ENCODE measurements at regions not wholly inside any gene's neighbourhood (a gene's known extent, or its start where the extent isn't known, plus 50 kb on each side); places are given as distances from the start of the nearest gene placed in this dataset.
A peak's percentile ranks its signal among the peaks of the same experiment; 100 is the strongest.

- Mint-ChIP-seq H3K27ac (ENCODE audit: unreplicated experiment) (peak overlapping the region; percentile 28), H3K4me3 (ENCODE audit: unreplicated experiment) (no peak overlapping the region), H3K27me3 (ENCODE audit: unreplicated experiment) (peaks cover 3% of the 10 kb centered on the region), H3K36me3 (ENCODE audit: low read depth, unreplicated experiment) (no peaks in the 10 kb centered on the region), H3K9me3 (ENCODE audit: unreplicated experiment) (no peaks in the 10 kb centered on the region), H3K4me1 (ENCODE audit: unreplicated experiment) (peaks cover 25% of the 10 kb centered on the region)
- no peak for DNase-seq (ENCODE audit: low spot score)
- TF ChIP-seq, protein P1, sequence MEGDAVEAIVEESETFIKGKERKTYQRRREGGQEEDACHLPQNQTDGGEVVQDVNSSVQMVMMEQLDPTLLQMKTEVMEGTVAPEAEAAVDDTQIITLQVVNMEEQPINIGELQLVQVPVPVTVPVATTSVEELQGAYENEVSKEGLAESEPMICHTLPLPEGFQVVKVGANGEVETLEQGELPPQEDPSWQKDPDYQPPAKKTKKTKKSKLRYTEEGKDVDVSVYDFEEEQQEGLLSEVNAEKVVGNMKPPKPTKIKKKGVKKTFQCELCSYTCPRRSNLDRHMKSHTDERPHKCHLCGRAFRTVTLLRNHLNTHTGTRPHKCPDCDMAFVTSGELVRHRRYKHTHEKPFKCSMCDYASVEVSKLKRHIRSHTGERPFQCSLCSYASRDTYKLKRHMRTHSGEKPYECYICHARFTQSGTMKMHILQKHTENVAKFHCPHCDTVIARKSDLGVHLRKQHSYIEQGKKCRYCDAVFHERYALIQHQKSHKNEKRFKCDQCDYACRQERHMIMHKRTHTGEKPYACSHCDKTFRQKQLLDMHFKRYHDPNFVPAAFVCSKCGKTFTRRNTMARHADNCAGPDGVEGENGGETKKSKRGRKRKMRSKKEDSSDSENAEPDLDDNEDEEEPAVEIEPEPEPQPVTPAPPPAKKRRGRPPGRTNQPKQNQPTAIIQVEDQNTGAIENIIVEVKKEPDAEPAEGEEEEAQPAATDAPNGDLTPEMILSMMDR (IDR thresholded peaks at IDR 0.05; ENCODE audit: unreplicated experiment): no peak
These were observed 431.3 kb downstream of the TSN start for GRCh38 chr2:122186761-122187222.

GRCh38 chr2:122191331-122191730, 435.9 kb downstream of the TSN start:
- Mint-ChIP-seq H3K27me3 (ENCODE audit: unreplicated experiment) (peaks cover 2% of the 10 kb centered on the region), H3K9me3 (ENCODE audit: unreplicated experiment) (no peaks in the 10 kb centered on the region), H3K36me3 (ENCODE audit: low read depth, unreplicated experiment) (no peaks in the 10 kb centered on the region), H3K4me3 (ENCODE audit: unreplicated experiment) (no peak overlapping the region), H3K27ac (ENCODE audit: unreplicated experiment) (no peak overlapping the region), H3K4me1 (ENCODE audit: unreplicated experiment) (peaks cover 7% of the 10 kb centered on the region)
- DNase-seq (ENCODE audit: low spot score): peak; percentile 55
- TF ChIP-seq, protein P1 (IDR thresholded peaks at IDR 0.05; ENCODE audit: unreplicated experiment): peak; percentile 58

- Mint-ChIP-seq H3K4me1 (ENCODE audit: unreplicated experiment) (no peaks in the 10 kb centered on the region), H3K36me3 (ENCODE audit: low read depth, unreplicated experiment) (no peaks in the 10 kb centered on the region), H3K9me3 (ENCODE audit: unreplicated experiment) (no peaks in the 10 kb centered on the region), H3K27ac (ENCODE audit: unreplicated experiment) (no peak overlapping the region), H3K4me3 (ENCODE audit: unreplicated experiment) (no peak overlapping the region), H3K27me3 (ENCODE audit: unreplicated experiment) (no peaks in the 10 kb centered on the region)
- DNase-seq (ENCODE audit: low spot score): no peak
- TF ChIP-seq, protein P1 (IDR thresholded peaks at IDR 0.05; ENCODE audit: unreplicated experiment): no peak
These were observed 438.2 kb downstream of the TSN start for GRCh38 chr2:122193622-122194021.

DNA sequence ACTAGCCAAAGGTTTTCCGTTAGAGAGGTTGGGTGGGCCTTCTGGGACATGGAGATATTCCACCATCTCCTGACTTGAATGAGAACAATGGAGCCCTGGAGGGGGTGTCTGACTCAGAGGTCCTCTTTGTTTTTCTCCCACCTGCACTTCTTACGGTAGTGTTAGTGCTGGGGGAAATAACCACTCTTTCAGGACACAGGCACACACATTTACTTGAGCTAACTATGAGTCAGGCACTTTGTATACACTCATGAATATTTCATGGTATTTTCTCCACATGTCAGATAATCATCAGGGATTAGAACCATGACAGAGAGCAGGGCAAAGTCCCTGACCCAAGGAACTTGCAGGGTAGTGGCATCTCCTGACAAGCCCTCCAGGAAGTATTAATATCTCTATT, 439.1 kb downstream of the TSN start:
- Mint-ChIP-seq H3K27ac (ENCODE audit: unreplicated experiment) (no peak overlapping the region), H3K4me1 (ENCODE audit: unreplicated experiment) (no peaks in the 10 kb centered on the region), H3K36me3 (ENCODE audit: low read depth, unreplicated experiment) (no peaks in the 10 kb centered on the region), H3K9me3 (ENCODE audit: unreplicated experiment) (no peaks in the 10 kb centered on the region), H3K27me3 (ENCODE audit: unreplicated experiment) (no peaks in the 10 kb centered on the region), H3K4me3 (ENCODE audit: unreplicated experiment) (no peak overlapping the region)
- no peak for DNase-seq (ENCODE audit: low spot score)
- TF ChIP-seq, protein P1 (IDR thresholded peaks at IDR 0.05; ENCODE audit: unreplicated experiment): no peak

DNA sequence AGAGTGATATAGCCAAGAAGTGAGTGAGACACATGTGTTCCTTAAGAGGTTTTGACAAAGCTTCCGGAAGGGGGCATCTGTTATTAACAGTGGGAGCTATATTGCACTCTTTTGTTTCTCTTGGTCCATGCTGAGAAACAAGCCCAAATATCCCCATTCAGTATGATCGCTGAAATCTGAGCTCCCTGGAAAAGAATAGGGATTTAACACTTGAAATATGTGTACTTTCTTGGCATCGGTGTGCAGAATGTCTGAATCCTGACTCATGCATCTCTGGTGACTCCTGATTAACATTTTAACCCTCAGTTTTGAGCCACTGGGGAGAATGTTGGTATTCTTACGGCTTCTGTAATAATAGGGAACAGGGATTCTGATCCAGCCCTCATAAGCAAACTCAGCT, 448.1 kb downstream of the TSN start:
- Mint-ChIP-seq H3K36me3 (ENCODE audit: low read depth, unreplicated experiment) (no peaks in the 10 kb centered on the region), H3K27ac (ENCODE audit: unreplicated experiment) (no peak overlapping the region), H3K27me3 (ENCODE audit: unreplicated experiment) (peaks cover 3% of the 10 kb centered on the region)

More for the DNA sequence above, 448.1 kb downstream of the TSN start:
- no peak for DNase-seq (ENCODE audit: low spot score)
- no peaks in the 10 kb centered on the region for H3K9me3 Mint-ChIP-seq (ENCODE audit: unreplicated experiment)
- TF ChIP-seq, protein P1 (IDR thresholded peaks at IDR 0.05; ENCODE audit: unreplicated experiment): no peak
- H3K4me3 Mint-ChIP-seq (ENCODE audit: unreplicated experiment): no peak overlapping the region
- H3K4me1 Mint-ChIP-seq (ENCODE audit: unreplicated experiment): peaks cover 2% of the 10 kb centered on the region

All from endothelial cell (in vitro differentiated cells).